ENCODE measurements at regions not wholly inside any gene's neighbourhood (a gene's known extent, or its start where the extent isn't known, plus 50 kb on each side); places are given as distances from the start of the nearest gene placed in this dataset.

DNA sequence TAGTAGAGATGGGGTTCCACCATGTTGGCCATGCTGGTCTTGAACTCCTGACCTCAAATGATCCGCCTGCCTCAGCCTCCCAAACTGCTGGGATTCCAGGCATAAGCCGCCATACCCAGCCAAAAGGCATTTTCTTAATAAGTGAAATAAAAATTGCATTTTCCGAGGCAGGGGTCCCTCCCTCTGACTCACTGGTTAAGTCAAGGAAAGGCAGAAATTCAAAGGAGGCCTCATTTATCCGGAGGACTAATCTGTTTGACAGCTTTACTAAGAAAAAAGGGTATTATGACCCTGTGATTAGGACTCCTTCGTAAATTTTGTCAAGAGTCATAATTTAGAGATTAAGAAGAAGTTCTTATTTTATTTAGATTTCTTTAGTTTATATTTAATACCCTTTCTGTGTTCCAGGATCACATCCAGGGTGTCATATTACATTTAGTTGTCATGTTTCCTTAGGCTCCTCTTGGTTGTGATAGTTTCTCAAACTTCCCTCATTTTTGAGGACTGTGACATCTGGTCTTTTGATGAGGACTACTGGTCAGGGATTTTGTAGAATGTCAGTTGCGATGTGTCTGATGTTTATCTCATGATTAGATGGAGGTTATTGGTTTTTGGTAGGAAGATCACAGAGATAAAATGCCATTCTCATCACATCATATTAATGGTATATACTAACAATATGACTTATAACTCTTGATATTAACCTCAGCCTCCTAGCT is 753.7 kb upstream of the AMOT start:
- in situ Hi-C loops (cut with HindIII; ENCODE audit: low sequenced_read_pairs) = no loop called here
- H3K4me3 ChIP-seq (ENCODE audit: low read depth, low read length) = no peak overlapping the region
- TF ChIP-seq, protein P1, sequence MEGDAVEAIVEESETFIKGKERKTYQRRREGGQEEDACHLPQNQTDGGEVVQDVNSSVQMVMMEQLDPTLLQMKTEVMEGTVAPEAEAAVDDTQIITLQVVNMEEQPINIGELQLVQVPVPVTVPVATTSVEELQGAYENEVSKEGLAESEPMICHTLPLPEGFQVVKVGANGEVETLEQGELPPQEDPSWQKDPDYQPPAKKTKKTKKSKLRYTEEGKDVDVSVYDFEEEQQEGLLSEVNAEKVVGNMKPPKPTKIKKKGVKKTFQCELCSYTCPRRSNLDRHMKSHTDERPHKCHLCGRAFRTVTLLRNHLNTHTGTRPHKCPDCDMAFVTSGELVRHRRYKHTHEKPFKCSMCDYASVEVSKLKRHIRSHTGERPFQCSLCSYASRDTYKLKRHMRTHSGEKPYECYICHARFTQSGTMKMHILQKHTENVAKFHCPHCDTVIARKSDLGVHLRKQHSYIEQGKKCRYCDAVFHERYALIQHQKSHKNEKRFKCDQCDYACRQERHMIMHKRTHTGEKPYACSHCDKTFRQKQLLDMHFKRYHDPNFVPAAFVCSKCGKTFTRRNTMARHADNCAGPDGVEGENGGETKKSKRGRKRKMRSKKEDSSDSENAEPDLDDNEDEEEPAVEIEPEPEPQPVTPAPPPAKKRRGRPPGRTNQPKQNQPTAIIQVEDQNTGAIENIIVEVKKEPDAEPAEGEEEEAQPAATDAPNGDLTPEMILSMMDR (IDR thresholded peaks at IDR 0.05; ENCODE audit: low read depth, low read length) = no peak
- no peak for DNase-seq (ENCODE audit: low read depth, low spot score)

DNA sequence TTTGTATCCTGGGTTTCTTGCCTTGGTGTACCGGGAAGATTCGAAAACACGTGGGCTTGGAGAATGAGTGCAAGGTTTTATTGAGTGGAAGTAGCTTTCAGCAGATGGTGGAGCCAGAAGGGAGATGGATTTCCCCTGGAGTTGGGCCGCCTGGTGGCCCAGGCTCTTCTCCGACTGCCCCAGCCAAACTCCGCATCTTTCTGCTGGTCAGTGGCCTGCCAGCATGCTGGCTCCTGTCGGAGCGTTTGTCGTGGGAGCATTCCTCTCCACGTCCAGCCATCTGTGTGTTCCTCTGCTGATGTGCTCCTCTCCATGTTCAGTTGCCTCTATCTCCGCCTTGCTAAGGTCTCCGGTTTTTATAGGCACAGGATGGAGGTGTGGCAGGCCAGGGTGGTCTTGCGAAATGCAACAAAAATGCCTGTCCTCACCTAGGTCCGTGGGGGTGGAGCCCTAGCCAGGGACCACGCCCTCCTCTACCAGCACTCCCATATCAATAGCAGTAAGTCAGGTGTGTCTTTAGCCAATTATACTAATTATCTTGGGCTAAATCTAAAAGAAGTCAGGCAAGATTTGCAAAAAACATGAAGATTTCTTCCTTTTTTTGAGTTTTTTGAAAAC is 745.8 kb upstream of the AMOT start:
- TF ChIP-seq, protein P1 (IDR thresholded peaks at IDR 0.05; ENCODE audit: low read depth, low read length) = no peak
- H3K4me3 ChIP-seq (ENCODE audit: low read depth, low read length) = no peak overlapping the region
- in situ Hi-C loops (cut with HindIII; ENCODE audit: low sequenced_read_pairs) = no loop called here
- no peak for DNase-seq (ENCODE audit: low read depth, low spot score)

DNA sequence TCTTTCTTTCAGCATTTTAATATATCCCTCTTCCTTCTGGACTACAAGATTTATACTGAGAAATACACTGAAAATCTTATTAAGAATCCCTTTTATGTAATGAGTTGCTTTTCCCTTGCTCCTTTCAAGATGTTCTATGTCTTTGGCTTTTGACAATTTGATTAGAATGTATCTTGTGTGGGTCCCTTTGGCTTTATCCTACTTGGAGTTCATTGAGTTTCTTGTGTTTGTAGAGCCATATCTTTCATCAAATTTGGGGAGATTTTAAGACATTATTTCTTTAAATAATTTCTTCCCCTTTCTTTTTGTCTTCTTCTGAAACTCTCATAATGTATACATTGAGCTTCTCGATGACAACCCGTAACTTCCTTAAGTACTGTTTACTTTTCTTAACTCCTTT is 739.9 kb upstream of the AMOT start:
- no peak for DNase-seq (ENCODE audit: low read depth, low spot score)
- TF ChIP-seq, protein P1 (IDR thresholded peaks at IDR 0.05; ENCODE audit: low read depth, low read length) = no peak
- in situ Hi-C loops (cut with HindIII; ENCODE audit: low sequenced_read_pairs) = no loop called here
- H3K4me3 ChIP-seq (ENCODE audit: low read depth, low read length) = no peak overlapping the region

DNA sequence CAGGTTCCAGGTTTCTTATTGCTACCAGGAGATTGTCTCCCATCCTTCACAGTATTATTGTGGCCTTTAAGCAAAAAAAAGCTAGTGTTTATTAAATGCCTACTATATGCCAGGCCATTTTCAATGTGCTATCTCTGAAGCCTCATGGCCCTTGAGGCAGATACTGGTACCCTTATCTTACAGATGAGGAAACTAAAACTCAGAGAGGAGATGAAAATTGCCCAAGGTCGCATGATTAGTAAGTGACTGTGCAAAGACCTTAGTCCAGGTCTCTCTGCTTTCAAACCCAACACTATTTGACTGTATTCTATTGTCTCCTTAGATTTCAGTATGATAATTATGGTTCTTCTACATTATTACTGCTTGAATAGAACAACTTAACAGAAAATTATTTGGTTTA is 717.9 kb upstream of the AMOT start:
- in situ Hi-C loops (cut with HindIII; ENCODE audit: low sequenced_read_pairs) = no loop called here
- no peak for DNase-seq (ENCODE audit: low read depth, low spot score)
- no peak overlapping the region for H3K4me3 ChIP-seq (ENCODE audit: low read depth, low read length)
- TF ChIP-seq, protein P1 (IDR thresholded peaks at IDR 0.05; ENCODE audit: low read depth, low read length) = no peak

DNA sequence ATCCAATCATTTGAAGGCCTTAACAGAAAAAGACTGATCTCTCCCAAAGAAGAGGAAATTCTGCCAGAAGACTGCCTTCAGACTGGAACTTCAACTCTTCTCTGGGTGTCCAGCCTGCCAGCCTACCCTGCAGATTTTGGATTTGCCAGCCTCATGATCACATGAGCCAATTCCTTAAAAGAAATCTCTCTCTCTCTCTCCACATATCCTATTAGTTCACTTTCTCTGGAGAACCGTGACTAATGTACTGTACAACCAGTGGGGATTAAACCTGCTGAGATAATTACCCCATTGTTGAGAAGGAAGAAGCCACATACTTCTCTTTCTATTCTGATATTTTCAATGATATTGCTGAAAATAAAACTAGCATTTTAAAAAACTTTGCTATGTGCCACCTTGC is 711.3 kb upstream of the AMOT start:
- DNase-seq (ENCODE audit: low read depth, low spot score) = no peak
- TF ChIP-seq, protein P1 (IDR thresholded peaks at IDR 0.05; ENCODE audit: low read depth, low read length) = no peak
- no peak overlapping the region for H3K4me3 ChIP-seq (ENCODE audit: low read depth, low read length)
- in situ Hi-C loops (cut with HindIII; ENCODE audit: low sequenced_read_pairs) = no loop called here

DNA sequence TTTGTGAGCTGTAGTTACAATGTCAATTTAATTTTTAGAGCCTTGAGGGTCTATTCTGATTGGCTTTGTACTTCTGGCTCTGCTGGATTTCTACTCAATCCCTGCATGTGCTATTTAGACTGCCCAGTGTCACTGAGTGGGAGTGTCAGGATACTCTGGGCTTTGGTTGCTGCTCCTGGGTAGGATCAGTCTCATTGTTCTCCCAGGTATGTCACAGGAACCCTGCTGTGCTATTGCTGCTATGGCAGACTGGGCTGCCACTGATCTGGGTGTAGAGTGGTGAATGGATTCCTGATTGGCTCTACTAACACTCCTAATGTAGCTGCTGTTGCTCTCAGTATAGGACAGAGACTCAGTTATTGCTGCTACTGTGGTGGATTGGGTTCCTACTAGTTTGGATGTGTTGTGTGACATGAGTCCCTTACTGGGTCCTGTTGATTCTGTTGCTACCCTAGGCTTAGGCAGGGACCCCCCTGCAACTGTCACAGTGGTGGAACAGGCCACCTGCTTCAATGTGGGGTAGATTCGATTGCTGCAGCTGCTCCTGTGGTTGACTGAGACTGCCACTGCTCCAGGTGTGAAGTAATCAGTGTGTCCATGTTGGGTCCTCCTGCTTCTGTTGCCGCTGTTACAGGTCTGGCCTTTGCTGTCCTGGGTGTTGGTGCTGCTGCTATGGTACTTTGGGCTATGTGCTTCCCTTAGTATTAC is 707.8 kb upstream of the AMOT start:
- DNase-seq (ENCODE audit: low read depth, low spot score) = no peak
- in situ Hi-C loops (cut with HindIII; ENCODE audit: low sequenced_read_pairs) = no loop called here
- H3K4me3 ChIP-seq (ENCODE audit: low read depth, low read length) = no peak overlapping the region
- TF ChIP-seq, protein P1 (IDR thresholded peaks at IDR 0.05; ENCODE audit: low read depth, low read length) = no peak
